ENCODE measurements at regions not wholly inside any gene's neighbourhood (a gene's known extent, or its start where the extent isn't known, plus 50 kb on each side); places are given as distances from the start of the nearest gene placed in this dataset.

DNA sequence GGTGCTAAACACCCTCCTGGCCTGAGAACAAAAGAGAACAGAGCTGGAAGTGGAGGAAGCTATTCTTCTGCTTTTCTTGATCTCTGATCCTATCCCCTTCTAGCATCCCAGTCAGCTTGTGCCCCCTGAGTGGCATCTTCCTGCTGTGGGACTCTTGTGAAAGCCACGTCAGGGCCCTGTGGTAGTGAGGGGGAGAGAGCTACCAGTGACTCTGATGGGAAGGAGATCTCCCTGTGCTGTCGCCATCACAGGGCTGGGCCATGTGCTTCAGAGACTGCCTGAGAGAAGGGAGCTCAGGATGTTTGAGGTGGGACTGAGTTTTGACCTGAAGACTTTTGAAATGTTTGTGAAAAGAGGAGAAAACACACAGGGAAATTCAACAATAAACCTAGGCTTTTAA is 107.6 kb upstream of the FUT8 start:
- Histone ChIP-seq H3K9me3 (no peaks in the 10 kb centered on the region), H2AFZ (ENCODE audit: low read depth) (no peak overlapping the region), H3K27ac (ENCODE audit: low read depth in 2 of 2, low read length in 1 of 2) (no peak overlapping the region), H3K4me2 (no peak overlapping the region), H3K9me2 (no peaks in the 10 kb centered on the region), H3K79me2 (ENCODE audit: insufficient read depth) (no peaks in the 10 kb centered on the region), H3K36me3 (replicated peaks in 1 of 2; ENCODE audit: control insufficient read depth in 1 of 2, insufficient read depth in 2 of 2, low read length in 1 of 2) (no peaks in the 10 kb centered on the region), H3K4me3 (ENCODE audit: low read depth in 2 of 2, low read length in 1 of 2) (no peak overlapping the region), H3F3A (replicated peaks; ENCODE audit: insufficient read depth) (no peaks in the 10 kb centered on the region), H3K9ac (no peak overlapping the region), H3K4me1 (ENCODE audit: control insufficient read depth in 1 of 2, insufficient read depth in 2 of 2, low read depth in 1 of 2, low read length in 1 of 2) (no peaks in the 10 kb centered on the region), H3K27me3 (ENCODE audit: insufficient read depth) (no peaks in the 10 kb centered on the region), H4K20me1 (ENCODE audit: insufficient read depth) (no peaks in the 10 kb centered on the region)
- WGBS (ENCODE audit: low lambda C conversion rate), result 100% methylated on average over 2 of the region's 2 CpGs
- POLR2A ChIA-PET, result no interaction called here
- TF ChIP-seq GABPA (IDR thresholded peaks at IDR 0.05; ENCODE audit: low read depth) (no peak), GATA2 (CRISPR knock-in tag; IDR thresholded peaks at IDR 0.05) (no peak)
- CTCF ChIA-PET, result interaction anchor here (0.6 to 1.2 kb wide), 3 partner anchors 14 to 107 kb away, joined by 3 read pairs; partner anchors contain the start of gene FUT8
- DNase-seq, result no peak

DNA sequence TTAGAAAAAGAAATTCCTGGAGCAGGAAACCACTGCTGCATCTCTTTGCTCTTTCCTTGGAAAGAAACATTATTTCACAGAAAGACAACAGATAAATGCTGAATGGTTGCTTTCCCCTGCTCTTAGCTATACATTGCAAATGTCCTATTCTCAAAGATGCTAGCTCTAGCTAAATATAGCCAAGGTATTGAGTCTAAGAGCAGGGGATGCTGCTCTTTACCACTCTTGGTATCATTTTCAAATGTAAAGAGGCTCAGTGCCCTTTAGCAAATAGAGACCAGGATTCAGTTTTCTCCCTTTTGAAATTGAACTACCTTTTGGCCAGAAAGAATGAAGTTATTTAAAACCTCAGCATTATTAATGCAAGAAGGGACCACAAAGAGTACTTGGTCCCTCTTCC is 104.0 kb upstream of the FUT8 start:
- Histone ChIP-seq H3K4me2 (no peak overlapping the region), H2AFZ (ENCODE audit: low read depth) (no peak overlapping the region), H3K79me2 (ENCODE audit: insufficient read depth) (no peaks in the 10 kb centered on the region), H4K20me1 (ENCODE audit: insufficient read depth) (no peaks in the 10 kb centered on the region), H3K4me1 (ENCODE audit: control insufficient read depth in 1 of 2, insufficient read depth in 2 of 2, low read depth in 1 of 2, low read length in 1 of 2) (no peaks in the 10 kb centered on the region), H3K36me3 (replicated peaks in 1 of 2; ENCODE audit: control insufficient read depth in 1 of 2, insufficient read depth in 2 of 2, low read length in 1 of 2) (no peaks in the 10 kb centered on the region), H3K9me2 (no peaks in the 10 kb centered on the region), H3K9ac (no peak overlapping the region), H3K9me3 (no peaks in the 10 kb centered on the region), H3K27me3 (ENCODE audit: insufficient read depth) (no peaks in the 10 kb centered on the region), H3K27ac (ENCODE audit: low read depth in 2 of 2, low read length in 1 of 2) (no peak overlapping the region), H3K4me3 (ENCODE audit: low read depth in 2 of 2, low read length in 1 of 2) (no peak overlapping the region), H3F3A (replicated peaks; ENCODE audit: insufficient read depth) (no peaks in the 10 kb centered on the region)
- no peak for DNase-seq
- CTCF ChIA-PET, result interaction anchor here (1.4 kb wide), 1 partner anchor 10 kb away, joined by 5 read pairs; no protein-coding TSS in a partner anchor
- TF ChIP-seq TAF1 (IDR thresholded peaks at IDR 0.05; ENCODE audit: borderline replicate concordance, low read depth, low read length) (no peak), RAD21 (IDR thresholded peaks at IDR 0.05; ENCODE audit: low read length) (no peak), POLR2AphosphoS5 (IDR thresholded peaks at IDR 0.05; ENCODE audit: low read depth, low read length) (no peak), FOXM1 (IDR thresholded peaks at IDR 0.05; ENCODE audit: low read depth) (no peak)
- POLR2A ChIA-PET, result no interaction called here

DNA sequence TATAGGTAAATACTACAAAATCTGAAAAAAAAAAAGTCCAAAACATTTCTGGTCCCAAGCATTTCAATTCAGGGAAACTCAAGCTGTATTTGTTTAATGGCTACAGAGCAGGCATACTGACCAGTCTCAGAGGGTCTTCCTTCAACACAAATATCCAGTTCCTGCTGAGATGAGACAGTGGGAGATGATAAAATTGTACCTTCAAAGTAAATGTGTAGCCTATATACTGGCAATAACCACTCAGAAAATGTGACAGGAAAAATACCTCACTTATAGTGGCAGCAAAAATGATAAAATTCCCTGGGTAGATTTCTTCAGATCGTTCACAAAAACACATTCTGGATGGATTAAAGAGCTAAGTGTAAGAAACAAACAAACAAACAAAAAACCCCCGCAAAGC is 102.0 kb upstream of the FUT8 start:
- Histone ChIP-seq H3K9me3 (no peaks in the 10 kb centered on the region), H3K27ac (ENCODE audit: low read depth in 2 of 2, low read length in 1 of 2) (no peak overlapping the region), H3K4me2 (no peak overlapping the region), H2AFZ (ENCODE audit: low read depth) (no peak overlapping the region), H3K4me1 (ENCODE audit: control insufficient read depth in 1 of 2, insufficient read depth in 2 of 2, low read depth in 1 of 2, low read length in 1 of 2) (no peaks in the 10 kb centered on the region), H3K9me2 (no peaks in the 10 kb centered on the region), H3K79me2 (ENCODE audit: insufficient read depth) (no peaks in the 10 kb centered on the region), H3K27me3 (ENCODE audit: insufficient read depth) (no peaks in the 10 kb centered on the region), H4K20me1 (ENCODE audit: insufficient read depth) (no peaks in the 10 kb centered on the region), H3K9ac (no peak overlapping the region), H3K36me3 (replicated peaks in 1 of 2; ENCODE audit: control insufficient read depth in 1 of 2, insufficient read depth in 2 of 2, low read length in 1 of 2) (no peaks in the 10 kb centered on the region), H3K4me3 (ENCODE audit: low read depth in 2 of 2, low read length in 1 of 2) (no peak overlapping the region), H3F3A (replicated peaks; ENCODE audit: insufficient read depth) (no peaks in the 10 kb centered on the region)
- DNase-seq, result no peak
- TF ChIP-seq, protein P1, sequence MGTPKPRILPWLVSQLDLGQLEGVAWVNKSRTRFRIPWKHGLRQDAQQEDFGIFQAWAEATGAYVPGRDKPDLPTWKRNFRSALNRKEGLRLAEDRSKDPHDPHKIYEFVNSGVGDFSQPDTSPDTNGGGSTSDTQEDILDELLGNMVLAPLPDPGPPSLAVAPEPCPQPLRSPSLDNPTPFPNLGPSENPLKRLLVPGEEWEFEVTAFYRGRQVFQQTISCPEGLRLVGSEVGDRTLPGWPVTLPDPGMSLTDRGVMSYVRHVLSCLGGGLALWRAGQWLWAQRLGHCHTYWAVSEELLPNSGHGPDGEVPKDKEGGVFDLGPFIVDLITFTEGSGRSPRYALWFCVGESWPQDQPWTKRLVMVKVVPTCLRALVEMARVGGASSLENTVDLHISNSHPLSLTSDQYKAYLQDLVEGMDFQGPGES (IDR thresholded peaks at IDR 0.05; ENCODE audit: low read depth, low read length), result no peak
- TF ChIP-seq TEAD4 (IDR thresholded peaks at IDR 0.05; ENCODE audit: borderline replicate concordance, insufficient read depth), result no peak
- TF ChIP-seq GABPA (IDR thresholded peaks at IDR 0.05; ENCODE audit: low read depth), result no peak
- TF ChIP-seq JUND (IDR thresholded peaks at IDR 0.05), result no peak
- WGBS (ENCODE audit: low lambda C conversion rate), result 73% methylated on average over 2 of the region's 2 CpGs
- CTCF ChIA-PET, result interaction anchor here (0.7 to 1.2 kb wide), 2 partner anchors 13 to 29 kb away, joined by 3 read pairs; no protein-coding TSS in a partner anchor
- POLR2A ChIA-PET, result no interaction called here

Measured in SK-N-SH (cell line).